ENCODE measurements at regions not wholly inside any gene's neighbourhood (a gene's known extent, or its start where the extent isn't known, plus 50 kb on each side); places are given as distances from the start of the nearest gene placed in this dataset.

GRCh38 chr15:39497759-39498565 is 82.9 kb upstream of the THBS1 start:
- no peak for DNase-seq (ENCODE audit: extremely low read depth, low read depth)
- TF ChIP-seq, protein P1, sequence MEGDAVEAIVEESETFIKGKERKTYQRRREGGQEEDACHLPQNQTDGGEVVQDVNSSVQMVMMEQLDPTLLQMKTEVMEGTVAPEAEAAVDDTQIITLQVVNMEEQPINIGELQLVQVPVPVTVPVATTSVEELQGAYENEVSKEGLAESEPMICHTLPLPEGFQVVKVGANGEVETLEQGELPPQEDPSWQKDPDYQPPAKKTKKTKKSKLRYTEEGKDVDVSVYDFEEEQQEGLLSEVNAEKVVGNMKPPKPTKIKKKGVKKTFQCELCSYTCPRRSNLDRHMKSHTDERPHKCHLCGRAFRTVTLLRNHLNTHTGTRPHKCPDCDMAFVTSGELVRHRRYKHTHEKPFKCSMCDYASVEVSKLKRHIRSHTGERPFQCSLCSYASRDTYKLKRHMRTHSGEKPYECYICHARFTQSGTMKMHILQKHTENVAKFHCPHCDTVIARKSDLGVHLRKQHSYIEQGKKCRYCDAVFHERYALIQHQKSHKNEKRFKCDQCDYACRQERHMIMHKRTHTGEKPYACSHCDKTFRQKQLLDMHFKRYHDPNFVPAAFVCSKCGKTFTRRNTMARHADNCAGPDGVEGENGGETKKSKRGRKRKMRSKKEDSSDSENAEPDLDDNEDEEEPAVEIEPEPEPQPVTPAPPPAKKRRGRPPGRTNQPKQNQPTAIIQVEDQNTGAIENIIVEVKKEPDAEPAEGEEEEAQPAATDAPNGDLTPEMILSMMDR (IDR thresholded peaks at IDR 0.05; ENCODE audit: low read depth, low read length, missing control alignments), result no peak
- H3K4me3 ChIP-seq (replicated peaks; ENCODE audit: low read depth, low read length), result no peak overlapping the region

DNA sequence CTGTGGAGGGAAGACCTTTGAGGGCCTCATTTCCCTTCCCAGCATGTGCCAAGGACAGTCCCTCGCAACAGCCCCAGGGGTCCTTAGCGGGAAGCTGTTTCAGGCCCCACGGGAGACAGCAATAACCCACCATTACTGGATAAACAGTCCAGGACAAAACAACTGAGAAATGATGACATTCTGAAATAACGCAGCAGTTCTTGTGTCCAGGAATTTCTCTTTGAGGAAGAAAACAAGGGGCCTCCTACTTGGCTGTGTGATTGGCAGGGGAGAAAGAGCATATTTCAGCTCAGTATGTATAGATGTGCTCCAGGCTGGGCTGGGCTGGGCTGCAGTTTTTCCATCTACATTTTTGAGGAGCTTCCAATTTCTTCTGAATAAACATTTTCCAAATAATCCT is 82.2 kb upstream of the THBS1 start:
- DNase-seq (ENCODE audit: extremely low read depth, low read depth), result no peak
- TF ChIP-seq, protein P1 (IDR thresholded peaks at IDR 0.05; ENCODE audit: low read depth, low read length, missing control alignments), result no peak
- no peak overlapping the region for H3K4me3 ChIP-seq (replicated peaks; ENCODE audit: low read depth, low read length)

DNA sequence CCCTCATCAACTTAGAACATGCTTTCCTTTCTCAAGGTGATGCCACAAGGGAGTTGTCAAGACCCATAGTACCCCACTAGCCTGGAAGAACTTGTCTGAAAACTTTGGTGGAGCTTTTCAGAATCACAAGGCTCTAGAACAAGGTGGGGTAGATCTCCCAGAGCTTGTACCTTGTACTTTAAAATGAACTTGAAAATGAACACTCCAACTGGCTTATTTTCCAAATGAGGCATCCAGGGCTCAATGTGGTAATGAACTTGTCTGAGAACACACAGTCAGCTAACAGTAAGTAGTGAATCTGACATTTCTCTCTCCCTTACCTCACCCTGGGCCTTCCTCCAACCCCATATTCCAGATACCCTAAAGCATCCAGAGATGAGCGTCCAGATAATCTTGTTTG is 81.8 kb upstream of the THBS1 start:
- no peak overlapping the region for H3K4me3 ChIP-seq (replicated peaks; ENCODE audit: low read depth, low read length)
- DNase-seq (ENCODE audit: extremely low read depth, low read depth), result no peak
- TF ChIP-seq, protein P1 (IDR thresholded peaks at IDR 0.05; ENCODE audit: low read depth, low read length, missing control alignments), result no peak

- TF ChIP-seq, protein P1 (IDR thresholded peaks at IDR 0.05; ENCODE audit: low read depth, low read length, missing control alignments), result no peak
- DNase-seq (ENCODE audit: extremely low read depth, low read depth), result peak; percentile 48
- H3K4me3 ChIP-seq (replicated peaks; ENCODE audit: low read depth, low read length), result no peak overlapping the region
Measured at GRCh38 chr15:39499681-39500080, 81.2 kb upstream of the THBS1 start.

- TF ChIP-seq, protein P1 (IDR thresholded peaks at IDR 0.05; ENCODE audit: low read depth, low read length, missing control alignments), result no peak
- no peak overlapping the region for H3K4me3 ChIP-seq (replicated peaks; ENCODE audit: low read depth, low read length)
- no peak for DNase-seq (ENCODE audit: extremely low read depth, low read depth)
Measured at GRCh38 chr15:39501366-39502081, 79.4 kb upstream of the THBS1 start.

GRCh38 chr15:39502082-39502447 is 78.8 kb upstream of the THBS1 start:
- no peak for DNase-seq (ENCODE audit: extremely low read depth, low read depth)
- TF ChIP-seq, protein P1 (IDR thresholded peaks at IDR 0.05; ENCODE audit: low read depth, low read length, missing control alignments), result no peak
- H3K4me3 ChIP-seq (replicated peaks; ENCODE audit: low read depth, low read length), result no peak overlapping the region

Data from HFF-Myc (cell line).